Fibroblast of peridontal ligament (primary cell): ENCODE measurements at regions not wholly inside any gene's neighbourhood (a gene's known extent, or its start where the extent isn't known, plus 50 kb on each side); places are given as distances from the start of the nearest gene placed in this dataset.

Source experiments
- DNase-seq: peaks from one replicate; pipeline ENCODE4 v3.0.0-alpha.2; 2010; ENCODE audit errors: extremely low read depth

- DNase-seq, result no peak
These were observed 205.1 kb downstream of the SNX19 start for GRCh38 chr11:130711193-130711592.

GRCh38 chr11:130712480-130712879 is 203.8 kb downstream of the SNX19 start:
- no peak for DNase-seq

GRCh38 chr11:130715085-130715876 is 201.0 kb downstream of the SNX19 start:
- DNase-seq, result no peak

- no peak for DNase-seq
These were observed 200.4 kb downstream of the SNX19 start for GRCh38 chr11:130715877-130716220.

- peak; percentile 27 for DNase-seq
These were observed 198.2 kb downstream of the SNX19 start for GRCh38 chr11:130718120-130718519.

- DNase-seq, result peak; percentile 61
These were observed 196.9 kb downstream of the SNX19 start for GRCh38 chr11:130719220-130719915.

GRCh38 chr11:130720232-130721022 is 195.9 kb downstream of the SNX19 start:
- DNase-seq, result no peak

GRCh38 chr11:130721023-130721681 is 195.1 kb downstream of the SNX19 start:
- no peak for DNase-seq

- DNase-seq, result peak; percentile 26
These were observed 194.5 kb downstream of the SNX19 start for GRCh38 chr11:130721736-130722135.

GRCh38 chr11:130722401-130722800 is 193.9 kb downstream of the SNX19 start:
- no peak for DNase-seq

- no peak for DNase-seq
These were observed 190.7 kb downstream of the SNX19 start for GRCh38 chr11:130725421-130726233.

- peak; percentile 38 for DNase-seq
These were observed 189.8 kb downstream of the SNX19 start for GRCh38 chr11:130726234-130727037.

GRCh38 chr11:130727157-130728119 is 188.8 kb downstream of the SNX19 start:
- no peak for DNase-seq

GRCh38 chr11:130728185-130729180 is 187.8 kb downstream of the SNX19 start:
- no peak for DNase-seq

GRCh38 chr11:130729193-130729592 is 187.1 kb downstream of the SNX19 start:
- peak; percentile 32 for DNase-seq

- peak; percentile 21 for DNase-seq
These were observed 186.5 kb downstream of the SNX19 start for GRCh38 chr11:130729678-130730300.

GRCh38 chr11:130731401-130731800 is 184.9 kb downstream of the SNX19 start:
- peak; percentile 25 for DNase-seq
